Neural progenitor cell (in vitro differentiated cells): ENCODE measurements at regions not wholly inside any gene's neighbourhood (a gene's known extent, or its start where the extent isn't known, plus 50 kb on each side); places are given as distances from the start of the nearest gene placed in this dataset.

Source experiments
- EZH2 ChIP-seq: fragments of 200-600 bp; sonication (generic); IDR thresholded peaks from 2 replicates; pipeline ENCODE4 v1.6.1; 2017; ENCODE audit warnings: antibody characterized with exemption, mild to moderate bottlenecking, moderate library complexity
- EZH2phosphoT487 ChIP-seq: fragments of 200-600 bp; sonication (generic); IDR thresholded peaks from 2 replicates; pipeline ENCODE4 v1.6.1; 2017; ENCODE audit warnings: antibody characterized with exemption
- TF ChIP-seq, protein P1 (sequence below): fragments of 200-600 bp; sonication (generic); IDR thresholded peaks from 2 replicates; pipeline ENCODE4 v1.5.1; 2017; ENCODE audit warnings: antibody characterized with exemption, mild to moderate bottlenecking

GRCh38 chr7:114852293-114852692, 69.6 kb upstream of the MDFIC start:
- TF ChIP-seq, protein P1, sequence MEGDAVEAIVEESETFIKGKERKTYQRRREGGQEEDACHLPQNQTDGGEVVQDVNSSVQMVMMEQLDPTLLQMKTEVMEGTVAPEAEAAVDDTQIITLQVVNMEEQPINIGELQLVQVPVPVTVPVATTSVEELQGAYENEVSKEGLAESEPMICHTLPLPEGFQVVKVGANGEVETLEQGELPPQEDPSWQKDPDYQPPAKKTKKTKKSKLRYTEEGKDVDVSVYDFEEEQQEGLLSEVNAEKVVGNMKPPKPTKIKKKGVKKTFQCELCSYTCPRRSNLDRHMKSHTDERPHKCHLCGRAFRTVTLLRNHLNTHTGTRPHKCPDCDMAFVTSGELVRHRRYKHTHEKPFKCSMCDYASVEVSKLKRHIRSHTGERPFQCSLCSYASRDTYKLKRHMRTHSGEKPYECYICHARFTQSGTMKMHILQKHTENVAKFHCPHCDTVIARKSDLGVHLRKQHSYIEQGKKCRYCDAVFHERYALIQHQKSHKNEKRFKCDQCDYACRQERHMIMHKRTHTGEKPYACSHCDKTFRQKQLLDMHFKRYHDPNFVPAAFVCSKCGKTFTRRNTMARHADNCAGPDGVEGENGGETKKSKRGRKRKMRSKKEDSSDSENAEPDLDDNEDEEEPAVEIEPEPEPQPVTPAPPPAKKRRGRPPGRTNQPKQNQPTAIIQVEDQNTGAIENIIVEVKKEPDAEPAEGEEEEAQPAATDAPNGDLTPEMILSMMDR: no peak
- TF ChIP-seq EZH2phosphoT487: no peak
- TF ChIP-seq EZH2: no peak
